GM12865 (cell line): ENCODE measurements at regions not wholly inside any gene's neighbourhood (a gene's known extent, or its start where the extent isn't known, plus 50 kb on each side); places are given as distances from the start of the nearest gene placed in this dataset.

Source experiments
- DNase-seq: peaks from one replicate; pipeline ENCODE4 v3.0.0; 2010; ENCODE audit warnings: low read depth
- H3K4me3 ChIP-seq: 2 replicates; pipeline ENCODE4 v1.5.1; 2011; ENCODE audit warnings: mild to moderate bottlenecking, low read depth, low read length, control low read depth
- CTCF ChIP-seq: IDR thresholded peaks from 2 replicates; pipeline ENCODE4 v1.5.1; 2011; ENCODE audit warnings: low read length, control low read depth, low read depth, inconsistent platforms; ENCODE audit not compliant: insufficient read depth; ENCODE audit errors: missing control alignments

- no peak overlapping the region for H3K4me3 ChIP-seq
- no peak for DNase-seq
- no peak for TF ChIP-seq CTCF
These were observed 650.7 kb downstream of the FAM181B start for GRCh38 chr11:82082976-82083375.

- no peak for TF ChIP-seq CTCF
- DNase-seq = no peak
- H3K4me3 ChIP-seq = no peak overlapping the region
These were observed 653.5 kb downstream of the FAM181B start for GRCh38 chr11:82080160-82080559.

GRCh38 chr11:82076126-82076525 lies 657.5 kb downstream of the FAM181B start:
- no peak overlapping the region for H3K4me3 ChIP-seq
- no peak for TF ChIP-seq CTCF
- no peak for DNase-seq

- no peak for DNase-seq
- TF ChIP-seq CTCF = no peak
- no peak overlapping the region for H3K4me3 ChIP-seq
These were observed 674.2 kb downstream of the FAM181B start for GRCh38 chr11:82059505-82059904.

- no peak for DNase-seq
- H3K4me3 ChIP-seq = no peak overlapping the region
- no peak for TF ChIP-seq CTCF
These were observed 677.2 kb downstream of the FAM181B start for GRCh38 chr11:82056450-82056849.

- no peak for DNase-seq
- no peak for TF ChIP-seq CTCF
- H3K4me3 ChIP-seq = no peak overlapping the region
These were observed 684.5 kb downstream of the FAM181B start for GRCh38 chr11:82049199-82049598.

GRCh38 chr11:82047200-82047599 lies 686.5 kb downstream of the FAM181B start:
- DNase-seq = no peak
- no peak for TF ChIP-seq CTCF
- H3K4me3 ChIP-seq = no peak overlapping the region
